SK-N-SH (cell line): ENCODE measurements at regions not wholly inside any gene's neighbourhood (a gene's known extent, or its start where the extent isn't known, plus 50 kb on each side); places are given as distances from the start of the nearest gene placed in this dataset.

ENCODE experiments used
- CTCF ChIA-PET: fragments of 300-600, 350-600 bp; formaldehyde crosslinking; extraction: SDS; loops from one replicate; lab custom pipeline; 2021; lab: Yijun Ruan, JAX
- POLR2A ChIA-PET: fragments of 350-600 bp; sonication (Branson Sonifier 250); formaldehyde crosslinking; extraction: SDS; loops from one replicate; lab custom pipeline; 2020; ENCODE audit warnings: antibody characterized with exemption, inconsistent platforms; lab: Yijun Ruan, JAX
- DNase-seq: peaks from one replicate; pipeline ENCODE4 v3.0.0; 2012
- H2AFZ ChIP-seq: fragments of 200-600 bp; sonication (generic); 2 replicates; pipeline ENCODE4 v1.8.1; 2016; ENCODE audit warnings: antibody characterized with exemption, mild to moderate bottlenecking, low read depth
- H3F3A ChIP-seq: fragments of 200-600 bp; sonication (generic); replicated peaks from 2 replicates; pipeline ENCODE3; 2016; ENCODE audit warnings: antibody characterized with exemption, mild to moderate bottlenecking; ENCODE audit not compliant: insufficient read depth
- H3K27ac ChIP-seq, 2 experiments: fragments of 200-500 bp in 1 of 2; fragments of 200-600 bp in 1 of 2; sonication (Bioruptor generic) in 1 of 2; sonication (generic), shearing (Covaris generic) in 1 of 2; 2 replicates each; pipeline versions ENCODE4 v1.5.1 to v1.6.1; 2014 to 2016; ENCODE audit warnings: low read depth in 2 of 2, inconsistent platforms in 1 of 2, low read length in 1 of 2, mild to moderate bottlenecking in 1 of 2, mixed read lengths in 1 of 2
- H3K27me3 ChIP-seq: fragments of 200-600 bp; sonication (generic), shearing (Covaris generic); 2 replicates; pipeline ENCODE4 v1.6.1; 2016; ENCODE audit warnings: mixed run types; ENCODE audit not compliant: insufficient read depth
- H3K36me3 ChIP-seq, 2 experiments: fragments of 200-500 bp in 1 of 2; fragments of 200-600 bp in 1 of 2; sonication (Bioruptor generic) in 1 of 2; sonication (generic) in 1 of 2; replicated peaks in 1 of 2; 2 replicates each; pipeline versions ENCODE3 to v1.5.1; 2014 to 2016; ENCODE audit warnings: low read length in 1 of 2, mild to moderate bottlenecking in 1 of 2; ENCODE audit not compliant: insufficient read depth in 2 of 2, control insufficient read depth in 1 of 2
- H3K4me1 ChIP-seq, 2 experiments: fragments of 200-500 bp in 1 of 2; fragments of 200-600 bp in 1 of 2; sonication (Bioruptor generic) in 1 of 2; sonication (generic), shearing (Covaris generic) in 1 of 2; 2 replicates each; pipeline versions ENCODE4 v1.5.1 to v1.6.1; 2014 to 2016; ENCODE audit warnings: low read depth in 1 of 2, low read length in 1 of 2, mixed run types in 1 of 2; ENCODE audit not compliant: insufficient read depth in 2 of 2, control insufficient read depth in 1 of 2
- H3K4me2 ChIP-seq: fragments of 200-600 bp; sonication (generic), shearing (Covaris generic); 2 replicates; pipeline ENCODE4 v1.6.1; 2017; ENCODE audit warnings: mixed run types
- H3K4me3 ChIP-seq, 2 experiments: fragments of 200-500 bp in 1 of 2; fragments of 200-600 bp in 1 of 2; sonication (Bioruptor generic) in 1 of 2; sonication (generic), shearing (Covaris generic) in 1 of 2; 2 replicates each; pipeline versions ENCODE4 v1.5.1 to v1.8.1; 2014 to 2016; ENCODE audit warnings: low read depth in 2 of 2, inconsistent platforms in 1 of 2, low read length in 1 of 2, mild to moderate bottlenecking in 1 of 2, mixed read lengths in 1 of 2, moderate library complexity in 1 of 2
- H3K79me2 ChIP-seq: fragments of 200-600 bp; sonication (generic); 2 replicates; pipeline ENCODE4 v1.8.1; 2017; ENCODE audit warnings: mild to moderate bottlenecking; ENCODE audit not compliant: insufficient read depth
- H3K9ac ChIP-seq: fragments of 200-600 bp; sonication (generic); 2 replicates; pipeline ENCODE4 v1.6.1; 2017; ENCODE audit warnings: mixed run types
- H3K9me2 ChIP-seq: fragments of 200-600 bp; sonication (generic); 2 replicates; pipeline ENCODE4 v1.6.1; 2017; ENCODE audit warnings: mixed run types
- H3K9me3 ChIP-seq: fragments of 200-600 bp; sonication (generic); 2 replicates; pipeline ENCODE4 v1.6.1; 2017; ENCODE audit warnings: mixed run types, mild to moderate bottlenecking, moderate library complexity
- H4K20me1 ChIP-seq: fragments of 200-600 bp; sonication (generic); 2 replicates; pipeline ENCODE4 v1.6.1; 2017; ENCODE audit warnings: mild to moderate bottlenecking, mixed run types; ENCODE audit not compliant: insufficient read depth
- CHD2 ChIP-seq: fragments of 150-350 bp; IDR thresholded peaks from 2 replicates; pipeline ENCODE4 v1.6.1; 2018; ENCODE audit warnings: low read length; ENCODE audit not compliant: partially characterized antibody
- CTCF ChIP-seq: fragments of 200-600 bp; sonication (generic); IDR thresholded peaks from 2 replicates; pipeline ENCODE4 v1.6.1; 2017; ENCODE audit warnings: antibody characterized with exemption, mild to moderate bottlenecking, moderate library complexity
- EP300 ChIP-seq, 2 experiments: IDR thresholded peaks; 2 replicates each; pipeline versions ENCODE4 v1.4.0 to v1.6.1; 2012; ENCODE audit warnings: borderline replicate concordance in 1 of 2, low read depth in 1 of 2, low read length in 1 of 2
- FOSL2 ChIP-seq: IDR thresholded peaks from 2 replicates; pipeline ENCODE4 v1.4.0; 2012; ENCODE audit warnings: low read depth, mild to moderate bottlenecking, moderate library complexity, borderline replicate concordance
- TCF12 ChIP-seq: IDR thresholded peaks from 2 replicates; pipeline ENCODE4 v1.4.0; 2012
- YY1 ChIP-seq: IDR thresholded peaks from 2 replicates; pipeline ENCODE4 v1.4.0; 2012; ENCODE audit warnings: low read depth, mild to moderate bottlenecking
- WGBS: methylation state at CpG from one replicate; pipeline ENCODE4 v1.1.6; 2017; ENCODE audit warnings: low lambda C conversion rate; 5-methylcytosine and 5-hydroxymethylcytosine counted together

GRCh38 chr18:5746844-5747243 lies 148.5 kb downstream of the TMEM200C start:
- whole genome bisulfite sequencing, result 11% methylated on average over 6 of the region's 6 CpGs
- H3K27me3 ChIP-seq, result no peaks in the 10 kb centered on the region
- H3K79me2 ChIP-seq, result no peaks in the 10 kb centered on the region
- no peaks in the 10 kb centered on the region for H3K36me3 ChIP-seq
- H3K9ac ChIP-seq, result no peak overlapping the region
- no peak overlapping the region for H3K4me2 ChIP-seq
- H3K4me1 ChIP-seq, result no peaks in the 10 kb centered on the region
- no peak overlapping the region for H2AFZ ChIP-seq
- no peaks in the 10 kb centered on the region for H4K20me1 ChIP-seq
- H3K9me2 ChIP-seq, result no peaks in the 10 kb centered on the region
- ChIA-PET CTCF (interaction anchor here (0.5 kb wide), 1 partner anchor 1051 kb away, joined by 3 read pairs; no protein-coding TSS in a partner anchor), POLR2A (no interaction called here)
- no peak for DNase-seq
- H3K9me3 ChIP-seq, result no peaks in the 10 kb centered on the region
- H3K27ac ChIP-seq, result no peak overlapping the region
- no peaks in the 10 kb centered on the region for H3F3A ChIP-seq
- no peak overlapping the region for H3K4me3 ChIP-seq
- no peak for TF ChIP-seq FOSL2

DNA sequence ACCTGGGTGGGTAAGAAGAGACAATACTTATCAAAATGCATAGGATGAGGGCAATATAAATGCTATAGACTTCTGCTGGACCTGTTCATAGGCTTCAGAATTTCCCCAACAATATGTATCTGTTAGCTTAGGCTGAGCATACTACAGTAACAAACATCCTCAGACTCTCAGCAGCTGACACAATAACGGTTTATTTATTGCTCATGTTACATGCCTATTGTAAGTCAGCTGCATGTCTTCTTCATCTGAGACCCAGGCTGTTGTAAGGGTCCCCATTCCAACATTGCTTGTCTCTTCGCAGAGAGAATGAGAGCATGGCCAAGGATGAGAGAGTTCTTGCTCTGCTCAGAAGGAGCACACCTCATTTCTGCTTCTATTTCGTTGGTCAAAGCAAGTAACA lies 150.7 kb downstream of the TMEM200C start:
- 3% methylated on average over 3 of the region's 3 CpGs for WGBS
- Histone ChIP-seq H3K4me2 (no peak overlapping the region), H3K9me2 (no peaks in the 10 kb centered on the region), H3K36me3 (no peaks in the 10 kb centered on the region), H3F3A (no peaks in the 10 kb centered on the region), H3K27me3 (no peaks in the 10 kb centered on the region), H3K9ac (no peak overlapping the region), H2AFZ (no peak overlapping the region), H3K9me3 (no peaks in the 10 kb centered on the region), H3K4me1 (no peaks in the 10 kb centered on the region), H3K27ac (no peak overlapping the region), H3K79me2 (no peaks in the 10 kb centered on the region), H4K20me1 (no peaks in the 10 kb centered on the region), H3K4me3 (no peak overlapping the region)
- POLR2A ChIA-PET, result no interaction called here
- DNase-seq, result no peak
- CTCF ChIA-PET, result no interaction called here
- TF ChIP-seq TCF12 (no peak), CTCF (no peak), EP300 (IDR thresholded peaks at IDR 0.05; ENCODE audit: borderline replicate concordance in 1 of 2, low read depth in 1 of 2, low read length in 1 of 2) (no peak), CHD2 (no peak)

DNA sequence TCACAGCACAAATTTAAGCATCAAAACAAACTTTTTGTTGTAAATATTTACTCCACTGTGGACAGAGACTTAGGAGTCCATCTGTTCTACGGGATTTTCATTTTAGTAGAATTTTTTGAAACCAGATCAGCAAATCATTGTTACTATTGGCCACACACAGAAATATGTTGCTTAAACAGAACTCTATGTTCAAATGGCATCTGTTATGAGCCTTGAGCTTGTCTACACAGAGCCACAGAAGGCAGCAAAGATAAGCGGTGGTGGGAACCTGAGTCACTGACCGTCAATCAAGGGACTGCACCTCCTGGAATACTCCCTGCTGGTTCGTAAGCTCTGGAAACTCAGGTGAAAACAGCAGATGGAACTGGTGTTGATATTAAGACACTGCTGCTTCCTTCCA lies 156.8 kb downstream of the TMEM200C start:
- Histone ChIP-seq H4K20me1 (no peaks in the 10 kb centered on the region), H3K4me3 (no peak overlapping the region), H3K9ac (no peak overlapping the region), H3K4me1 (no peaks in the 10 kb centered on the region), H3K27me3 (no peaks in the 10 kb centered on the region), H3K4me2 (no peak overlapping the region), H3K27ac (no peak overlapping the region), H3K79me2 (no peaks in the 10 kb centered on the region), H2AFZ (no peak overlapping the region), H3F3A (no peaks in the 10 kb centered on the region), H3K9me2 (no peaks in the 10 kb centered on the region), H3K9me3 (no peaks in the 10 kb centered on the region), H3K36me3 (no peaks in the 10 kb centered on the region)
- DNase-seq, result no peak
- POLR2A ChIA-PET, result no interaction called here
- CTCF ChIA-PET, result interaction anchor here (0.5 kb wide), 1 partner anchor 969 kb away, joined by 3 read pairs; no protein-coding TSS in a partner anchor
- WGBS, result 23% methylated on average over 2 of the region's 4 CpGs
- TF ChIP-seq YY1, result no peak
